ENCODE measurements at regions not wholly inside any gene's neighbourhood (a gene's known extent, or its start where the extent isn't known, plus 50 kb on each side); places are given as distances from the start of the nearest gene placed in this dataset.

DNA sequence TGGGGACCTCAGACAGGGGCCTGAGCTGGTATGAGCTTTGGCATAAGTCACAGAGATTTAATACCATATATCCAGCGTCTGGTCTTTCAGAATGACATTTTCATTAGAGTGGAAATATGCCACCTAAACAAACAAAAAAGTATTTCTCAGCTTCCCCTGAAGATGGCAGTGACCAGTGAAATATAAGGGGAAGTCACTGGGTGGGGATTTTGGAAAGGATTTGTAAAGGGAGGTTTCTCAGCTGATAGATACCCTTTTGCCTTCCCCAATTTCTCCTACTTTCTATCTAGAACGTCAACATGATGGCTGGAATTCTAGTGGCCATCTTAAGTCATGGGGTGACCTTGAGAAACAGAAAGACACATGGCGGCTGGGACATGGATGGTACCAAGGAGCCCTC is 137.7 kb upstream of the LRFN2 start:
- Histone ChIP-seq H3K4me3 (ENCODE audit: low read depth in 1 of 5, low read length in 5 of 5) (no peak overlapping the region), H3K9me3 (ENCODE audit: control insufficient read depth in 5 of 5, low read length in 5 of 5) (no peaks in the 10 kb centered on the region), H3K27me3 (ENCODE audit: control insufficient read depth in 5 of 5, insufficient read depth in 4 of 5, low read length in 5 of 5) (peaks cover 0 to 3% (median 0%) of the 10 kb centered on the region in 5 donors), H3K27ac (ENCODE audit: low read depth, low read length) (no peak overlapping the region), H3K4me1 (ENCODE audit: control insufficient read depth in 5 of 5, insufficient read depth in 5 of 5, low read length in 5 of 5) (peaks cover 0 to 7% (median 3%) of the 10 kb centered on the region in 5 donors), H3K36me3 (ENCODE audit: control insufficient read depth in 5 of 5, insufficient read depth in 5 of 5, low read length in 5 of 5) (no peaks in the 10 kb centered on the region), H3K9ac (ENCODE audit: low read length in 5 of 5) (no peak overlapping the region)

DNA sequence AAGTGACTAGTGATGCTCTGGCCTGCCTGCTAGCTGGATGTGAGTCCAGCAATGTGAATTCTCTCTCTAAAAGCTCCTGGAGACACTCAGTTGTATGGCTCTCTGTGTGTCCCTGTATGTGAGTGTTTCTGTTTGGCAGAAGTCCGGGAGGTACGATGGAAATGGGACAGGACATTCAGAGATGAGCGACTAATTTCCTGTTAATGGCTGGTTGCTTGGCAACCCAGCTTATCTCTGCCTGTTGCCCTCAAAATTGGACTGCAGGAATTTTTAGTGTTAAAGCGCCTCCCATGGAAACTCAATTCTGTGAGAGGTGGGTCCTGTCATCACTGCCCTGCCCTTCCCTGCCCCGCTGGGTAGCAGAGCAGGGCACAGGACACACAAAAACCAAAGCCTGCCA is 136.8 kb upstream of the LRFN2 start:
- H3K4me1 ChIP-seq (ENCODE audit: control insufficient read depth in 5 of 5, insufficient read depth in 5 of 5, low read length in 5 of 5): peaks cover 0 to 17% (median 5%) of the 10 kb centered on the region in 5 donors
- H3K9ac ChIP-seq (ENCODE audit: low read length in 5 of 5): no peak overlapping the region
- H3K27me3 ChIP-seq (ENCODE audit: control insufficient read depth in 5 of 5, insufficient read depth in 4 of 5, low read length in 5 of 5): peaks cover 0 to 3% (median 0%) of the 10 kb centered on the region in 5 donors
- no peaks in the 10 kb centered on the region for H3K36me3 ChIP-seq (ENCODE audit: control insufficient read depth in 5 of 5, insufficient read depth in 5 of 5, low read length in 5 of 5)
- no peak overlapping the region for H3K27ac ChIP-seq (ENCODE audit: low read depth, low read length)
- no peaks in the 10 kb centered on the region for H3K9me3 ChIP-seq (ENCODE audit: control insufficient read depth in 5 of 5, low read length in 5 of 5)
- no peak overlapping the region for H3K4me3 ChIP-seq (ENCODE audit: low read depth in 1 of 5, low read length in 5 of 5)

GRCh38 chr6:40722553-40723258 is 135.5 kb upstream of the LRFN2 start:
- no peak overlapping the region for H3K4me3 ChIP-seq (ENCODE audit: low read depth in 1 of 5, low read length in 5 of 5)
- peaks cover 0 to 17% (median 5%) of the 10 kb centered on the region in 5 donors for H3K4me1 ChIP-seq (ENCODE audit: control insufficient read depth in 5 of 5, insufficient read depth in 5 of 5, low read length in 5 of 5)
- no peaks in the 10 kb centered on the region for H3K36me3 ChIP-seq (ENCODE audit: control insufficient read depth in 5 of 5, insufficient read depth in 5 of 5, low read length in 5 of 5)
- H3K27ac ChIP-seq (ENCODE audit: low read depth, low read length): no peak overlapping the region
- peaks cover 0 to 3% (median 0%) of the 10 kb centered on the region in 5 donors for H3K27me3 ChIP-seq (ENCODE audit: control insufficient read depth in 5 of 5, insufficient read depth in 4 of 5, low read length in 5 of 5)
- H3K9me3 ChIP-seq (ENCODE audit: control insufficient read depth in 5 of 5, low read length in 5 of 5): no peaks in the 10 kb centered on the region
- H3K9ac ChIP-seq (ENCODE audit: low read length in 5 of 5): no peak overlapping the region

DNA sequence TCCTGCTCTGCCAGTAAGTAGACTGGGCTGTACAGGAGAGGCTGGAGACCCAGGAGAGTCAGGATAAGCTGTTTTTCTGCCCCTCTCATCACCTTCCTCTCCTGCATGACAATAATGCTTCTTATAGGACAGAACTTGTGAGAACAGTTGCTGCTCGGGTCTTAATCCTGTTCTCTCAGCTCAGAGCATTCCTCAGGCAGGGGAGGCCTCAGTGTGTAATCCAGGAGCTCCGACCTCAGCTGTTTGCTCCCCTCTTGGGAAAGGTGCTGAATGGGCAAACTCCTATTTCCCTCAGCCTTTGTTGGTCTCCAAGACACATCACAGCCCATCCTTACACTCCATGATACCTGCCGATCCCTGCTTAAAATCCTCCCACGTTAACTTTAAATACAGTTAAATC is 134.9 kb upstream of the LRFN2 start:
- no peak overlapping the region for H3K4me3 ChIP-seq (ENCODE audit: low read depth in 1 of 5, low read length in 5 of 5)
- no peak overlapping the region for H3K9ac ChIP-seq (ENCODE audit: low read length in 5 of 5)
- H3K4me1 ChIP-seq (ENCODE audit: control insufficient read depth in 5 of 5, insufficient read depth in 5 of 5, low read length in 5 of 5): peaks cover 0 to 17% (median 5%) of the 10 kb centered on the region in 5 donors
- H3K36me3 ChIP-seq (ENCODE audit: control insufficient read depth in 5 of 5, insufficient read depth in 5 of 5, low read length in 5 of 5): no peaks in the 10 kb centered on the region
- H3K27ac ChIP-seq (ENCODE audit: low read depth, low read length): no peak overlapping the region
- peaks cover 0 to 3% (median 0%) of the 10 kb centered on the region in 5 donors for H3K27me3 ChIP-seq (ENCODE audit: control insufficient read depth in 5 of 5, insufficient read depth in 4 of 5, low read length in 5 of 5)
- H3K9me3 ChIP-seq (ENCODE audit: control insufficient read depth in 5 of 5, low read length in 5 of 5): no peaks in the 10 kb centered on the region

DNA sequence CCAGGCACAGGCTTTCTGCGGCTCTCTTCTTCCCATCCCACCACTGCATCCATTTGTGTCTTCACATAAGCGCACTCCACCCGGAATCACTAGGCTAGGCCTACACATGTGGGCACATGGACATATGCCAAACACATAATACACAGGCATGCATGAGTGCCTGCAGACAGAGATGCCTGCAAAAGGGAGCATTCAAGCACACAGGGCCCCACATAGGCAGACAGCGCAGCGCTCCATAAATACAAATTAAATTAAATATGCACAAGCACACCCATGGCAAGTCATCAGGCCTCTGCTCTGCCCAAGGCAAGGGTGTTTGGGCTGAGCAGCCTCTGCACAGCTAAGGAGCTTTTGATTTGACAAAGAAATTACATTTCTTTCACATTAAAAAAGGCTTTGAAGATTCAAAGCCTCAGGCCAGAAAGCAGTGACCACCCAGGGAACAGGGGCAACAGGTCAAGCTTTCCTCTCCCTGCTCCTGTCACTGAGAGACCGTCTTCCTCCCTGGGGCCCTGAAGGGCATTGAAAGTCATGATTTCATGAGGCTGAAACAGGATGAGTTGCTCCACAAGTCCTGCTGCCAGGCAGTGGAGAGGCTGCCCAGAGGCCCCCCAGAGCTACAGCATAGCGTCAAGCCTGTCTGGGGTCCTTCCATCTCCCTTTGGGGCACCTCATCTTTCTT is 134.2 kb upstream of the LRFN2 start:
- Histone ChIP-seq H3K36me3 (ENCODE audit: control insufficient read depth in 5 of 5, insufficient read depth in 5 of 5, low read length in 5 of 5) (no peaks in the 10 kb centered on the region), H3K9me3 (ENCODE audit: control insufficient read depth in 5 of 5, low read length in 5 of 5) (no peaks in the 10 kb centered on the region)

DNA sequence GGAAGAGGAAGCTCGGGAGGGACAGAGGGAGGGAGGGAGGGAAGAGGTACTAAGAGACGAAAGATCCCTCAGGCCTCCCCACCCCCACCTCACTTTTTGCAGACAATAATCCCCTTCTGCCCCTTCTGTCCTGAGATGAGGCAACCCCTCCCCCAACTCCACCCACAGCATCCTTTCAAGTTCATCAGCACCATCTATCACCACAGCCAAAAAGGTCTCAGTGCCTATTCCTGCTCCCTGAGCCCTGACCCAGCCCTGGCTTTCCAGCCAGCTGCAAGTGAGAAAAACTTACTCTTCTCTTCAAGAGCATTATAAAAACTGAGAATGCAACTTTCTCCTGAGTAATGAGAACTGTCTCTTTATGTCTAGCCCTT is 133.2 kb upstream of the LRFN2 start:
- peaks cover 0 to 17% (median 5%) of the 10 kb centered on the region in 5 donors for H3K4me1 ChIP-seq (ENCODE audit: control insufficient read depth in 5 of 5, insufficient read depth in 5 of 5, low read length in 5 of 5)
- no peak overlapping the region for H3K9ac ChIP-seq (ENCODE audit: low read length in 5 of 5)
- H3K9me3 ChIP-seq (ENCODE audit: control insufficient read depth in 5 of 5, low read length in 5 of 5): no peaks in the 10 kb centered on the region
- no peaks in the 10 kb centered on the region for H3K36me3 ChIP-seq (ENCODE audit: control insufficient read depth in 5 of 5, insufficient read depth in 5 of 5, low read length in 5 of 5)
- H3K4me3 ChIP-seq (ENCODE audit: low read depth in 1 of 5, low read length in 5 of 5): no peak overlapping the region
- H3K27me3 ChIP-seq (ENCODE audit: control insufficient read depth in 5 of 5, insufficient read depth in 4 of 5, low read length in 5 of 5): peaks cover 0 to 3% (median 0%) of the 10 kb centered on the region in 5 donors
- H3K27ac ChIP-seq (ENCODE audit: low read depth, low read length): no peak overlapping the region

More for the DNA sequence above, 134.2 kb upstream of the LRFN2 start:
- Histone ChIP-seq H3K4me3 (ENCODE audit: low read depth in 1 of 5, low read length in 5 of 5) (no peak overlapping the region), H3K27me3 (ENCODE audit: control insufficient read depth in 5 of 5, insufficient read depth in 4 of 5, low read length in 5 of 5) (peaks cover 0 to 3% (median 0%) of the 10 kb centered on the region in 5 donors), H3K4me1 (ENCODE audit: control insufficient read depth in 5 of 5, insufficient read depth in 5 of 5, low read length in 5 of 5) (peaks cover 0 to 17% (median 5%) of the 10 kb centered on the region in 5 donors), H3K9ac (ENCODE audit: low read length in 5 of 5) (no peak overlapping the region), H3K27ac (ENCODE audit: low read depth, low read length) (no peak overlapping the region)

DNA sequence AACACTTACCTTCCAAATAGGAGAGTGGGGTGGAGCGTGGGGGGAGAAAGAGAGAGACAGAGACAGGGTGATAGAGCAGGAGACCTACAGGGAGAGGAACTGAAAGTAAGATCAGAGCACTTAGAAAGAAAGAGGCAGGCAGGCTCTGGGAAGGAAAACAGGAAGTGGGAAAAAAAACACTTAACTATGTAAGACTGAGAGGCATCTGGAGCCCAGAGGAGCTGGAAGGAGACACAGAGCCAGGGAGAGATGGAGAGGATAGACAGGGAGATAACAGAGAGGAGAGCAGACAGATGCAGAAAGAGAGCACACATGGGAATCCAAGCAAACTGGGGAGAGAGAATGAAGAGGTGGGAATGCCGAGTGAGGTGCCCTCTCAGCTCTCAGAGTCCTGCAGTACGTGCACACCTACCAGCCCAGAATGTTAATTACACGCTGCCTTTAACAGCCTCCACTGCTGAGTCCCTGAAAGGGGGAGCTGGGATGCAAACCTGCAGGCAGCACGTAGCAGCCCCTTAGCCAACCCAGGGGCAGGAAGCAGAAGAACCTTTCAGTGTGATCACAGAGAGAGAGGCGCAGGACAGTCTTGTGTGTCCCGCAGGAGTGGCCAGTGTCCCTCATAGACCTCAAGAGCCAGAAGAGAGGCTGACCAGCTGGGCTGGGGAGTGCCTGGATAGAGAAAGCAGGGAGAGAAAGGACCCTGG is 132.7 kb upstream of the LRFN2 start:
- Histone ChIP-seq H3K4me1 (ENCODE audit: control insufficient read depth in 5 of 5, insufficient read depth in 5 of 5, low read length in 5 of 5) (peaks cover 0 to 17% (median 5%) of the 10 kb centered on the region in 5 donors), H3K27ac (ENCODE audit: low read depth, low read length) (no peak overlapping the region), H3K9me3 (ENCODE audit: control insufficient read depth in 5 of 5, low read length in 5 of 5) (no peaks in the 10 kb centered on the region), H3K27me3 (ENCODE audit: control insufficient read depth in 5 of 5, insufficient read depth in 4 of 5, low read length in 5 of 5) (peaks cover 0 to 3% (median 0%) of the 10 kb centered on the region in 5 donors), H3K9ac (ENCODE audit: low read length in 5 of 5) (peak overlapping the region in 2 of 5 donors; percentile 7 to 56), H3K4me3 (ENCODE audit: low read depth in 1 of 5, low read length in 5 of 5) (peak overlapping the region in 3 of 5 donors; percentile 0 to 47 (median 27)), H3K36me3 (ENCODE audit: control insufficient read depth in 5 of 5, insufficient read depth in 5 of 5, low read length in 5 of 5) (no peaks in the 10 kb centered on the region)

GRCh38 chr6:40718401-40718800 is 131.2 kb upstream of the LRFN2 start:
- H3K36me3 ChIP-seq (ENCODE audit: control insufficient read depth in 5 of 5, insufficient read depth in 5 of 5, low read length in 5 of 5): no peaks in the 10 kb centered on the region
- no peak overlapping the region for H3K9ac ChIP-seq (ENCODE audit: low read length in 5 of 5)
- H3K4me3 ChIP-seq (ENCODE audit: low read depth in 1 of 5, low read length in 5 of 5): no peak overlapping the region
- H3K27ac ChIP-seq (ENCODE audit: low read depth, low read length): no peak overlapping the region
- peaks cover under 1 to 8% (median 5%) of the 10 kb centered on the region in 5 donors for H3K27me3 ChIP-seq (ENCODE audit: control insufficient read depth in 5 of 5, insufficient read depth in 4 of 5, low read length in 5 of 5)
- H3K4me1 ChIP-seq (ENCODE audit: control insufficient read depth in 5 of 5, insufficient read depth in 5 of 5, low read length in 5 of 5): peaks cover 0 to 17% (median 5%) of the 10 kb centered on the region in 5 donors
- H3K9me3 ChIP-seq (ENCODE audit: control insufficient read depth in 5 of 5, low read length in 5 of 5): no peaks in the 10 kb centered on the region

DNA sequence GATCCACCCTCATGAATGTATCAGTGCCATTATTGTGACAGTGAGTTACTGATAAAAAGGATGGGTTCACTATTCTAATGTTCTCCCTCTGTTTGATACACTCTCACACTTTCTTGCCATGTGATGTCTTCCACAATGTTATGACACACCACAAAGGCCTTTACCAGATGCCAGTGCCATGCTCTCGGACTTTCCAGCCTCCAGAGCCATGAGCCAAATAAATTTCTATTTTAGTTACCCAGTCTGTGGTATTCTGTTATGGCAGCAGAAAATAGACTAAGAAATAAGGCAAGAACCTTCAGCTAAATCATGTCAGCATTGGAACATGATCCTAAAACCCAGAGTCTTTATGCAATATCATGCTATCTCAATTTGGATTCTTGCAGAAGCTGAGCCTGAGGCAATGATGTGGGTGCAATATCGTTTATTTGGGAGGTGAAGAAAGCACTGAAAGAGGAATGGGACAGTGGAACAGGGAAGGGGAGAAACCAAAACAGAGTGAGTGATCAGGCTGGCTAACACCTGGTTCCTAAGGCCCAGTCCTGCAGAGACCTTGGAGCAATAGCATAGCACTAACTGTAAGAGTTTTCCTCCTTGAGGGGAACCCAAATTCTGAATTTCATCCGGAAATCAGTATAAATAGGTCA is 130.4 kb upstream of the LRFN2 start:
- Histone ChIP-seq H3K36me3 (ENCODE audit: control insufficient read depth in 5 of 5, insufficient read depth in 5 of 5, low read length in 5 of 5) (no peaks in the 10 kb centered on the region), H3K9me3 (ENCODE audit: control insufficient read depth in 5 of 5, low read length in 5 of 5) (no peaks in the 10 kb centered on the region), H3K9ac (ENCODE audit: low read length in 5 of 5) (no peak overlapping the region), H3K27ac (ENCODE audit: low read depth, low read length) (no peak overlapping the region), H3K27me3 (ENCODE audit: control insufficient read depth in 5 of 5, insufficient read depth in 4 of 5, low read length in 5 of 5) (peaks cover 5 to 9% (median 7%) of the 10 kb centered on the region in 5 donors), H3K4me3 (ENCODE audit: low read depth in 1 of 5, low read length in 5 of 5) (no peak overlapping the region), H3K4me1 (ENCODE audit: control insufficient read depth in 5 of 5, insufficient read depth in 5 of 5, low read length in 5 of 5) (peaks cover 0 to 17% (median 5%) of the 10 kb centered on the region in 5 donors)
